Neural cell (in vitro differentiated cells): ENCODE measurements at regions not wholly inside any gene's neighbourhood (a gene's known extent, or its start where the extent isn't known, plus 50 kb on each side); places are given as distances from the start of the nearest gene placed in this dataset.

Experiments used
- CTCF ChIP-seq: fragments of 450-650 bp; IDR thresholded peaks from 2 replicates; pipeline ENCODE4 v1.5.1; 2014; ENCODE audit warnings: antibody characterized with exemption, mild to moderate bottlenecking, moderate library complexity; ENCODE audit not compliant: poor library complexity, severe bottlenecking
- EP300 ChIP-seq: fragments of 450-650 bp; conservative IDR thresholded peaks from 2 replicates; pipeline ENCODE4 v1.6.1; 2014; ENCODE audit warnings: antibody characterized with exemption, mild to moderate bottlenecking, moderate library complexity; ENCODE audit not compliant: poor library complexity, severe bottlenecking
- EZH2 ChIP-seq: fragments of 200-600, 300-800 bp; shearing (Covaris generic), sonication (generic); IDR thresholded peaks from 2 replicates; pipeline ENCODE4 v1.6.1; 2014; ENCODE audit warnings: antibody characterized with exemption, low read length, borderline replicate concordance, mild to moderate bottlenecking; ENCODE audit not compliant: insufficient read depth, poor library complexity, severe bottlenecking
- POLR2AphosphoS5 ChIP-seq: IDR thresholded peaks from 2 replicates; pipeline ENCODE4 v1.6.1; 2012
- RAD21 ChIP-seq: fragments of 450-650 bp; conservative IDR thresholded peaks from 2 replicates; pipeline ENCODE4 v1.6.1; 2014; ENCODE audit warnings: antibody characterized with exemption, mild to moderate bottlenecking, moderate library complexity
- SMC3 ChIP-seq: fragments of 450-650 bp; conservative IDR thresholded peaks from 2 replicates; pipeline ENCODE4 v1.6.1; 2014; ENCODE audit warnings: antibody characterized with exemption, mild to moderate bottlenecking, moderate library complexity; ENCODE audit not compliant: poor library complexity
- TAF1 ChIP-seq: IDR thresholded peaks from 2 replicates; pipeline ENCODE4 v1.6.1; 2012; ENCODE audit warnings: low read depth

GRCh38 chr9:99371376-99371775, 149.3 kb downstream of the SEC61B start:
- TF ChIP-seq SMC3 (no peak), CTCF (no peak), POLR2AphosphoS5 (no peak), EZH2 (no peak), EP300 (no peak), TAF1 (no peak), RAD21 (no peak)
